T-helper 2 cell (primary cell): ENCODE measurements at regions not wholly inside any gene's neighbourhood (a gene's known extent, or its start where the extent isn't known, plus 50 kb on each side); places are given as distances from the start of the nearest gene placed in this dataset.

Source experiments
- DNase-seq, 5 experiments: peaks; one replicate each; pipeline versions ENCODE4 v3.0.0 to v3.0.0-alpha.2; 2012 to 2022

- DNase-seq, result no peak
Observed at GRCh38 chr12:58140395-58140794, 199.0 kb downstream of the ATP23 start.

GRCh38 chr12:58142991-58143390 lies 201.6 kb downstream of the ATP23 start:
- no peak for DNase-seq

- no peak for DNase-seq
Observed at GRCh38 chr12:58143498-58143995, 202.2 kb downstream of the ATP23 start.

GRCh38 chr12:58148405-58148804 lies 207.0 kb downstream of the ATP23 start:
- DNase-seq, result no peak

- no peak for DNase-seq
Observed at GRCh38 chr12:58148976-58149375, 207.6 kb downstream of the ATP23 start.

- DNase-seq, result no peak
Observed at GRCh38 chr12:58154359-58154758, 213.0 kb downstream of the ATP23 start.

GRCh38 chr12:58156697-58157096 lies 215.3 kb downstream of the ATP23 start:
- no peak for DNase-seq

- DNase-seq, result peak in 1 of 5 experiments; percentile 4
Observed at GRCh38 chr12:58159941-58160340, 218.6 kb downstream of the ATP23 start.

GRCh38 chr12:58161773-58162172 lies 220.4 kb downstream of the ATP23 start:
- DNase-seq, result no peak

GRCh38 chr12:58163021-58163420 lies 221.7 kb downstream of the ATP23 start:
- DNase-seq, result no peak

GRCh38 chr12:58166643-58167042 lies 225.3 kb downstream of the ATP23 start:
- DNase-seq, result no peak

GRCh38 chr12:58167622-58168021 lies 226.3 kb downstream of the ATP23 start:
- no peak for DNase-seq

- DNase-seq, result no peak
Observed at GRCh38 chr12:58169826-58170225, 228.5 kb downstream of the ATP23 start.

GRCh38 chr12:58171914-58172313 lies 230.5 kb downstream of the ATP23 start:
- DNase-seq, result no peak

GRCh38 chr12:58172433-58173073 lies 231.2 kb downstream of the ATP23 start:
- DNase-seq, result no peak

GRCh38 chr12:58174316-58174715 lies 232.9 kb downstream of the ATP23 start:
- no peak for DNase-seq

GRCh38 chr12:58176296-58176869 lies 235.0 kb downstream of the ATP23 start:
- DNase-seq, result peak in 1 of 5 experiments; percentile 37

- DNase-seq, result no peak
Observed at GRCh38 chr12:58177366-58177765, 236.0 kb downstream of the ATP23 start.

- DNase-seq, result no peak
Observed at GRCh38 chr12:58184212-58184611, 242.8 kb downstream of the ATP23 start.

- no peak for DNase-seq
Observed at GRCh38 chr12:58186401-58186800, 245.0 kb downstream of the ATP23 start.

GRCh38 chr12:58186914-58187313 lies 245.5 kb downstream of the ATP23 start:
- no peak for DNase-seq

GRCh38 chr12:58189030-58189429 lies 247.7 kb downstream of the ATP23 start:
- DNase-seq, result no peak

GRCh38 chr12:58189893-58190292 lies 248.5 kb downstream of the ATP23 start:
- DNase-seq, result no peak

GRCh38 chr12:58190618-58191017 lies 249.3 kb downstream of the ATP23 start:
- DNase-seq, result no peak

- DNase-seq, result no peak
Observed at GRCh38 chr12:58196971-58197370, 255.6 kb downstream of the ATP23 start.
